Stomach (tissue), 4 donors: ENCODE measurements at regions not wholly inside any gene's neighbourhood (a gene's known extent, or its start where the extent isn't known, plus 50 kb on each side); places are given as distances from the start of the nearest gene placed in this dataset.

ENCODE experiments used
- POLR2A ChIP-seq, 4 donors: fragments of 450-650 bp; IDR thresholded peaks; one replicate each; pipeline ENCODE4 v1.6.1; 2016; ENCODE audit warnings: antibody characterized with exemption in 4 of 4, control low read depth in 2 of 4, mild to moderate bottlenecking in 1 of 4, moderate library complexity in 1 of 4
- TF ChIP-seq, protein P1 (sequence below), 7 experiments: fragments of 450-650 bp in 4 of 7; fragments of 200-600 bp in 3 of 7; sonication (generic) in 3 of 7; IDR thresholded peaks; one replicate each; pipeline ENCODE4 v1.5.1; 2016 to 2019; ENCODE audit warnings: antibody characterized with exemption in 7 of 7, control low read depth in 2 of 7, mild to moderate bottlenecking in 1 of 7

DNA sequence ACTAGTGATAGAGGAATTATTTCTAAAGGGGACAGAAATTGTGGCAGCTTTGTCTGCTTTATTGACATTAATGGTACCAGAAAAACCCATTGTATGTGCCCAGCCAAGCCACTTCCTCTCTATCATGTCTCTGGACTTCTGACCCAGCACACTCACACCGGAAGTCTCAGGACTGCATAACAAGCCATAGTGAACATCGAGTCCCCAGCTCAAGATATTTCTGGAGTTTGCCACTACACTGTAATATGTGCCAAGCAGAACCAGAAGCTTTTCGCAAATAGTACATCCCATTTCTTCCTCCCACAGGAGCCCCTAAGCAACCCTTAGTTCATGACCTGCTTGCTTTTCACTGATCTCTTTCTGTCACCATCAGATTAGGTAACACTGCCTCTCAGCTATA is 187.4 kb upstream of the GHR start:
- TF ChIP-seq, protein P1, sequence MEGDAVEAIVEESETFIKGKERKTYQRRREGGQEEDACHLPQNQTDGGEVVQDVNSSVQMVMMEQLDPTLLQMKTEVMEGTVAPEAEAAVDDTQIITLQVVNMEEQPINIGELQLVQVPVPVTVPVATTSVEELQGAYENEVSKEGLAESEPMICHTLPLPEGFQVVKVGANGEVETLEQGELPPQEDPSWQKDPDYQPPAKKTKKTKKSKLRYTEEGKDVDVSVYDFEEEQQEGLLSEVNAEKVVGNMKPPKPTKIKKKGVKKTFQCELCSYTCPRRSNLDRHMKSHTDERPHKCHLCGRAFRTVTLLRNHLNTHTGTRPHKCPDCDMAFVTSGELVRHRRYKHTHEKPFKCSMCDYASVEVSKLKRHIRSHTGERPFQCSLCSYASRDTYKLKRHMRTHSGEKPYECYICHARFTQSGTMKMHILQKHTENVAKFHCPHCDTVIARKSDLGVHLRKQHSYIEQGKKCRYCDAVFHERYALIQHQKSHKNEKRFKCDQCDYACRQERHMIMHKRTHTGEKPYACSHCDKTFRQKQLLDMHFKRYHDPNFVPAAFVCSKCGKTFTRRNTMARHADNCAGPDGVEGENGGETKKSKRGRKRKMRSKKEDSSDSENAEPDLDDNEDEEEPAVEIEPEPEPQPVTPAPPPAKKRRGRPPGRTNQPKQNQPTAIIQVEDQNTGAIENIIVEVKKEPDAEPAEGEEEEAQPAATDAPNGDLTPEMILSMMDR (IDR thresholded peaks at IDR 0.05) = no peak
- no peak for TF ChIP-seq POLR2A (IDR thresholded peaks at IDR 0.05)
